ENCODE measurements at regions not wholly inside any gene's neighbourhood (a gene's known extent, or its start where the extent isn't known, plus 50 kb on each side); places are given as distances from the start of the nearest gene placed in this dataset.
A peak's percentile ranks its signal among the peaks of the same experiment; 100 is the strongest.

DNA sequence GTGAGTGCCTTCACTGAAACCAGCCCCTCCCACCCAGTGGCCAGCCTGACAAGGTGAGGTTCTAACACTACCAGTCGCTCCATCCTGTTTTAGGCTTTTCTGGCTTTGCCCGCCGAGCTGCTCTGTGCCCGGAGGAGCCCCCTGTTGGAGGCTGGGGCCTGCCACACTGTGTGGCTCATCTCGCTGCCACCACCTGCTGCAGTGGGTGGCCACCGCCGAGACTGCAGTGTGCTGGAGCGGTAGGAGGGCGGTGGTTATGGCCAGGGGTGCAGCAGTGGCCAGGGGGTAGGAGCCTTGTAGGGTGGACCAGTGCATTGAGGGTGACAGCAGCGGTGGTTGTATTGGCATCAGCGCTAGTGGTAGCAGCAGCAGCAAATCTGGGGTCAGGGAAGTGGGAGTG lies 74.7 kb upstream of the PCAT7 start:
- Histone ChIP-seq H3K27me3 (ENCODE audit: insufficient read depth) (no peaks in the 10 kb centered on the region), H2AFZ (no peak overlapping the region), H3K36me3 (ENCODE audit: insufficient read depth) (no peaks in the 10 kb centered on the region), H3K79me2 (replicated peaks; ENCODE audit: insufficient read depth) (no peaks in the 10 kb centered on the region; the same call in 1 of the 2 replicates), H3K4me1 (ENCODE audit: insufficient read depth) (no peaks in the 10 kb centered on the region), H3K27ac (ENCODE audit: low read depth) (no peak overlapping the region), H3K4me2 (no peak overlapping the region), H3F3A (replicated peaks; ENCODE audit: low read depth) (no peaks in the 10 kb centered on the region), H4K20me1 (replicated peaks; ENCODE audit: insufficient read depth) (no peaks in the 10 kb centered on the region), H3K4me3 (no peak overlapping the region), H3K9me2 (ENCODE audit: insufficient read depth) (no peaks in the 10 kb centered on the region; the same call in 1 of the 2 replicates)
- H3K27me3 Mint-ChIP-seq (ENCODE audit: insufficient read depth, low read depth, poor library complexity) = no peaks in the 10 kb centered on the region
- no peak overlapping the region for H3K27ac Mint-ChIP-seq
- no peaks in the 10 kb centered on the region for H3K4me1 Mint-ChIP-seq
- H3K9me3 Mint-ChIP-seq = peaks cover 19% of the 10 kb centered on the region
- H3K36me3 Mint-ChIP-seq (ENCODE audit: low read depth) = peaks cover 6% of the 10 kb centered on the region; the same call in 2 of the 3 replicates
- DNase-seq (ENCODE audit: low spot score) (peak; percentile 29), ATAC-seq (peak; percentile 82)
- TF ChIP-seq EZH2 (IDR thresholded peaks at IDR 0.05; ENCODE audit: low read depth, unreplicated experiment) = no peak
- TF ChIP-seq, protein P1, sequence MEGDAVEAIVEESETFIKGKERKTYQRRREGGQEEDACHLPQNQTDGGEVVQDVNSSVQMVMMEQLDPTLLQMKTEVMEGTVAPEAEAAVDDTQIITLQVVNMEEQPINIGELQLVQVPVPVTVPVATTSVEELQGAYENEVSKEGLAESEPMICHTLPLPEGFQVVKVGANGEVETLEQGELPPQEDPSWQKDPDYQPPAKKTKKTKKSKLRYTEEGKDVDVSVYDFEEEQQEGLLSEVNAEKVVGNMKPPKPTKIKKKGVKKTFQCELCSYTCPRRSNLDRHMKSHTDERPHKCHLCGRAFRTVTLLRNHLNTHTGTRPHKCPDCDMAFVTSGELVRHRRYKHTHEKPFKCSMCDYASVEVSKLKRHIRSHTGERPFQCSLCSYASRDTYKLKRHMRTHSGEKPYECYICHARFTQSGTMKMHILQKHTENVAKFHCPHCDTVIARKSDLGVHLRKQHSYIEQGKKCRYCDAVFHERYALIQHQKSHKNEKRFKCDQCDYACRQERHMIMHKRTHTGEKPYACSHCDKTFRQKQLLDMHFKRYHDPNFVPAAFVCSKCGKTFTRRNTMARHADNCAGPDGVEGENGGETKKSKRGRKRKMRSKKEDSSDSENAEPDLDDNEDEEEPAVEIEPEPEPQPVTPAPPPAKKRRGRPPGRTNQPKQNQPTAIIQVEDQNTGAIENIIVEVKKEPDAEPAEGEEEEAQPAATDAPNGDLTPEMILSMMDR (conservative IDR thresholded peaks at IDR 0.05; ENCODE audit: low read depth in 2 of 2) = peak; percentile 17 to 39; a peak in 2 of 4 replicates
- no peak overlapping the region for H3K4me3 Mint-ChIP-seq

DNA sequence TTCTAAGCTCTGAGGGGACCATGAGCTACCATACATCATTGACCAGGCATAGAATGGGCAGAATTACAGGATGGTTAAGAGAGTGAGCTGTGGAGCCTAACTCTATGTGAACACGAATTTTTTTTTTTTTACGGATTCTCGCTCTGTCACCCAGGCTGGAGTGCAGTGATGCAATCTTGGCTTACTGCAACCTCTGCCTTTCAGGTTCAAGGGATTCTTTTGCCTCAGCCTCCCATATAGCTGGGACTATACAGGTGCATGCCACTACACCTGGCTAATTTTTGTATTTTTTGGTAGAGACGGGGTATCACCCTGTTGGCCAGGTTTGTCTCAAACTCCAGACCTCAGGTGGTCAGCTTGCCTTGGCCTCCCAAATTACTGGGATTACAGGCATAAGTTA lies 72.8 kb upstream of the PCAT7 start:
- ATAC-seq = no peak
- Histone ChIP-seq H3K27me3 (ENCODE audit: insufficient read depth) (no peaks in the 10 kb centered on the region), H3K79me2 (replicated peaks; ENCODE audit: insufficient read depth) (no peaks in the 10 kb centered on the region; the same call in 1 of the 2 replicates), H4K20me1 (replicated peaks; ENCODE audit: insufficient read depth) (no peaks in the 10 kb centered on the region), H3K4me1 (ENCODE audit: insufficient read depth) (no peaks in the 10 kb centered on the region), H2AFZ (no peak overlapping the region), H3K4me3 (no peak overlapping the region), H3K9me2 (ENCODE audit: insufficient read depth) (no peaks in the 10 kb centered on the region; the same call in 1 of the 2 replicates), H3K36me3 (ENCODE audit: insufficient read depth) (no peaks in the 10 kb centered on the region), H3K27ac (ENCODE audit: low read depth) (no peak overlapping the region), H3K4me2 (no peak overlapping the region), H3F3A (replicated peaks; ENCODE audit: low read depth) (no peaks in the 10 kb centered on the region)
- H3K27me3 Mint-ChIP-seq (ENCODE audit: insufficient read depth, low read depth, poor library complexity) = no peaks in the 10 kb centered on the region
- TF ChIP-seq, protein P1 (conservative IDR thresholded peaks at IDR 0.05; ENCODE audit: low read depth in 2 of 2) = no peak
- TF ChIP-seq EZH2phosphoT487 (IDR thresholded peaks at IDR 0.05; ENCODE audit: unreplicated experiment) = no peak
- TF ChIP-seq, protein P2, sequence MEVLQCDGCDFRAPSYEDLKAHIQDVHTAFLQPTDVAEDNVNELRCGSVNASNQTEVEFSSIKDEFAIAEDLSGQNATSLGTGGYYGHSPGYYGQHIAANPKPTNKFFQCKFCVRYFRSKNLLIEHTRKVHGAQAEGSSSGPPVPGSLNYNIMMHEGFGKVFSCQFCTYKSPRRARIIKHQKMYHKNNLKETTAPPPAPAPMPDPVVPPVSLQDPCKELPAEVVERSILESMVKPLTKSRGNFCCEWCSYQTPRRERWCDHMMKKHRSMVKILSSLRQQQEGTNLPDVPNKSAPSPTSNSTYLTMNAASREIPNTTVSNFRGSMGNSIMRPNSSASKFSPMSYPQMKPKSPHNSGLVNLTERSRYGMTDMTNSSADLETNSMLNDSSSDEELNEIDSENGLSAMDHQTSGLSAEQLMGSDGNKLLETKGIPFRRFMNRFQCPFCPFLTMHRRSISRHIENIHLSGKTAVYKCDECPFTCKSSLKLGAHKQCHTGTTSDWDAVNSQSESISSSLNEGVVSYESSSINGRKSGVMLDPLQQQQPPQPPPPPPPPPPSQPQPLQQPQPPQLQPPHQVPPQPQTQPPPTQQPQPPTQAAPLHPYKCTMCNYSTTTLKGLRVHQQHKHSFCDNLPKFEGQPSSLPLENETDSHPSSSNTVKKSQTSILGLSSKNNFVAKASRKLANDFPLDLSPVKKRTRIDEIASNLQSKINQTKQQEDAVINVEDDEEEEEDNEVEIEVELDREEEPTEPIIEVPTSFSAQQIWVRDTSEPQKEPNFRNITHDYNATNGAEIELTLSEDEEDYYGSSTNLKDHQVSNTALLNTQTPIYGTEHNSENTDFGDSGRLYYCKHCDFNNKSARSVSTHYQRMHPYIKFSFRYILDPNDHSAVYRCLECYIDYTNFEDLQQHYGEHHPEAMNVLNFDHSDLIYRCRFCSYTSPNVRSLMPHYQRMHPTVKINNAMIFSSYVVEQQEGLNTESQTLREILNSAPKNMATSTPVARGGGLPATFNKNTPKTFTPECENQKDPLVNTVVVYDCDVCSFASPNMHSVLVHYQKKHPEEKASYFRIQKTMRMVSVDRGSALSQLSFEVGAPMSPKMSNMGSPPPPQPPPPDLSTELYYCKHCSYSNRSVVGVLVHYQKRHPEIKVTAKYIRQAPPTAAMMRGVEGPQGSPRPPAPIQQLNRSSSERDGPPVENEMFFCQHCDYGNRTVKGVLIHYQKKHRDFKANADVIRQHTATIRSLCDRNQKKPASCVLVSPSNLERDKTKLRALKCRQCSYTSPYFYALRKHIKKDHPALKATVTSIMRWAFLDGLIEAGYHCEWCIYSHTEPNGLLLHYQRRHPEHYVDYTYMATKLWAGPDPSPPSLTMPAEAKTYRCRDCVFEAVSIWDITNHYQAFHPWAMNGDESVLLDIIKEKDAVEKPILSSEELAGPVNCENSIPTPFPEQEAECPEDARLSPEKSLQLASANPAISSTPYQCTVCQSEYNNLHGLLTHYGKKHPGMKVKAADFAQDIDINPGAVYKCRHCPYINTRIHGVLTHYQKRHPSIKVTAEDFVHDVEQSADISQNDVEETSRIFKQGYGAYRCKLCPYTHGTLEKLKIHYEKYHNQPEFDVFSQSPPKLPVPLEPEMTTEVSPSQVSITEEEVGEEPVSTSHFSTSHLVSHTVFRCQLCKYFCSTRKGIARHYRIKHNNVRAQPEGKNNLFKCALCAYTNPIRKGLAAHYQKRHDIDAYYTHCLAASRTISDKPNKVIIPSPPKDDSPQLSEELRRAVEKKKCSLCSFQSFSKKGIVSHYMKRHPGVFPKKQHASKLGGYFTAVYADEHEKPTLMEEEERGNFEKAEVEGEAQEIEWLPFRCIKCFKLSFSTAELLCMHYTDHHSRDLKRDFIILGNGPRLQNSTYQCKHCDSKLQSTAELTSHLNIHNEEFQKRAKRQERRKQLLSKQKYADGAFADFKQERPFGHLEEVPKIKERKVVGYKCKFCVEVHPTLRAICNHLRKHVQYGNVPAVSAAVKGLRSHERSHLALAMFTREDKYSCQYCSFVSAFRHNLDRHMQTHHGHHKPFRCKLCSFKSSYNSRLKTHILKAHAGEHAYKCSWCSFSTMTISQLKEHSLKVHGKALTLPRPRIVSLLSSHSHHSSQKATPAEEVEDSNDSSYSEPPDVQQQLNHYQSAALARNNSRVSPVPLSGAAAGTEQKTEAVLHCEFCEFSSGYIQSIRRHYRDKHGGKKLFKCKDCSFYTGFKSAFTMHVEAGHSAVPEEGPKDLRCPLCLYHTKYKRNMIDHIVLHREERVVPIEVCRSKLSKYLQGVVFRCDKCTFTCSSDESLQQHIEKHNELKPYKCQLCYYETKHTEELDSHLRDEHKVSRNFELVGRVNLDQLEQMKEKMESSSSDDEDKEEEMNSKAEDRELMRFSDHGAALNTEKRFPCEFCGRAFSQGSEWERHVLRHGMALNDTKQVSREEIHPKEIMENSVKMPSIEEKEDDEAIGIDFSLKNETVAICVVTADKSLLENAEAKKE (CRISPR knock-in tag; IDR thresholded peaks at IDR 0.05) = no peak
- no peak for TF ChIP-seq JUNB (IDR thresholded peaks at IDR 0.05; ENCODE audit: unreplicated experiment)
- no peak for TF ChIP-seq STAT1 (IDR thresholded peaks at IDR 0.05; ENCODE audit: unreplicated experiment)
- TF ChIP-seq EZH2 (IDR thresholded peaks at IDR 0.05; ENCODE audit: low read depth, unreplicated experiment) = no peak
- TF ChIP-seq, protein P3, sequence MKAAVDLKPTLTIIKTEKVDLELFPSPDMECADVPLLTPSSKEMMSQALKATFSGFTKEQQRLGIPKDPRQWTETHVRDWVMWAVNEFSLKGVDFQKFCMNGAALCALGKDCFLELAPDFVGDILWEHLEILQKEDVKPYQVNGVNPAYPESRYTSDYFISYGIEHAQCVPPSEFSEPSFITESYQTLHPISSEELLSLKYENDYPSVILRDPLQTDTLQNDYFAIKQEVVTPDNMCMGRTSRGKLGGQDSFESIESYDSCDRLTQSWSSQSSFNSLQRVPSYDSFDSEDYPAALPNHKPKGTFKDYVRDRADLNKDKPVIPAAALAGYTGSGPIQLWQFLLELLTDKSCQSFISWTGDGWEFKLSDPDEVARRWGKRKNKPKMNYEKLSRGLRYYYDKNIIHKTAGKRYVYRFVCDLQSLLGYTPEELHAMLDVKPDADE (IDR thresholded peaks at IDR 0.05) = no peak
- TF ChIP-seq ZNF114 (CRISPR knock-in tag; IDR thresholded peaks at IDR 0.05) = no peak
- H3K4me3 Mint-ChIP-seq = no peak overlapping the region
- no peaks in the 10 kb centered on the region for H3K4me1 Mint-ChIP-seq
- peaks cover 16% of the 10 kb centered on the region for H3K9me3 Mint-ChIP-seq
- no peak overlapping the region for H3K27ac Mint-ChIP-seq
- H3K36me3 Mint-ChIP-seq (ENCODE audit: low read depth) = peaks cover 6% of the 10 kb centered on the region; the same call in 2 of the 3 replicates
- no peak for DNase-seq (ENCODE audit: low spot score)

Measured in GM23338 (cell line).